H9 (cell line): ENCODE measurements at regions not wholly inside any gene's neighbourhood (a gene's known extent, or its start where the extent isn't known, plus 50 kb on each side); places are given as distances from the start of the nearest gene placed in this dataset.

Experiments
- DNase-seq: peaks from one replicate; pipeline ENCODE4 v3.0.0-alpha.2; 2017
- H2AFZ ChIP-seq: one replicate; pipeline ENCODE4 v1.6.1; 2013; ENCODE audit warnings: mild to moderate bottlenecking, low read length, control low read depth, moderate library complexity
- H2AK5ac ChIP-seq: 2 replicates; pipeline ENCODE4 v1.6.1; 2013; ENCODE audit warnings: low read length, control low read depth, mixed read lengths; ENCODE audit not compliant: insufficient read length
- H2BK120ac ChIP-seq: one replicate; pipeline ENCODE4 v1.6.1; 2013; ENCODE audit warnings: low read depth, mild to moderate bottlenecking, low read length, control low read depth, inconsistent platforms; ENCODE audit not compliant: poor library complexity, severe bottlenecking
- H2BK12ac ChIP-seq: 2 replicates; pipeline ENCODE4 v1.6.1; 2013; ENCODE audit warnings: low read length, control low read depth, mixed read lengths, low read depth; ENCODE audit not compliant: insufficient read length
- H2BK15ac ChIP-seq: 2 replicates; pipeline ENCODE4 v1.6.1; 2013; ENCODE audit warnings: low read depth, low read length, control low read depth
- H2BK20ac ChIP-seq: one replicate; pipeline ENCODE4 v1.6.1; 2013; ENCODE audit warnings: low read depth, mild to moderate bottlenecking, low read length, control low read depth, inconsistent platforms; ENCODE audit not compliant: poor library complexity, severe bottlenecking
- H2BK5ac ChIP-seq: 2 replicates; pipeline ENCODE4 v1.6.1; 2013; ENCODE audit warnings: low read length, control low read depth, mixed read lengths; ENCODE audit not compliant: insufficient read length
- H3K14ac ChIP-seq: 2 replicates; pipeline ENCODE4 v1.6.1; 2013; ENCODE audit warnings: low read length, control low read depth; ENCODE audit not compliant: insufficient read depth
- H3K18ac ChIP-seq: 2 replicates; pipeline ENCODE4 v1.6.1; 2013; ENCODE audit warnings: low read depth, mild to moderate bottlenecking, mixed read lengths, low read length, control low read depth; ENCODE audit not compliant: insufficient read length
- H3K23ac ChIP-seq: 2 replicates; pipeline ENCODE4 v1.6.1; 2013; ENCODE audit warnings: low read length, control low read depth, mixed read lengths, low read depth; ENCODE audit not compliant: insufficient read length
- H3K23me2 ChIP-seq: 2 replicates; pipeline ENCODE4 v1.6.1; 2013; ENCODE audit warnings: low read depth, mild to moderate bottlenecking, mixed read lengths, low read length, control low read depth; ENCODE audit not compliant: insufficient read length, poor library complexity, severe bottlenecking
- H3K27ac ChIP-seq: 2 replicates; pipeline ENCODE4 v1.5.1; 2013; ENCODE audit warnings: low read length, control low read depth, mixed read lengths, low read depth; ENCODE audit not compliant: insufficient read length
- H3K27me3 ChIP-seq: 2 replicates; pipeline ENCODE4 v1.6.1; 2013; ENCODE audit warnings: low read length, control low read depth, inconsistent platforms; ENCODE audit not compliant: insufficient read depth
- H3K4ac ChIP-seq: 2 replicates; pipeline ENCODE4 v1.6.1; 2013; ENCODE audit warnings: low read depth, mild to moderate bottlenecking, control low read depth, inconsistent platforms, low read length, moderate library complexity
- H3K4me1 ChIP-seq: 2 replicates; pipeline ENCODE4 v1.6.1; 2013; ENCODE audit warnings: low read length, control low read depth, inconsistent platforms; ENCODE audit not compliant: insufficient read depth
- H3K4me2 ChIP-seq: 2 replicates; pipeline ENCODE4 v1.6.1; 2013; ENCODE audit warnings: low read length, control low read depth, mixed read lengths; ENCODE audit not compliant: insufficient read length, insufficient read depth
- H3K56ac ChIP-seq: 2 replicates; pipeline ENCODE4 v1.6.1; 2013; ENCODE audit warnings: low read depth, mild to moderate bottlenecking, mixed read lengths, low read length, control low read depth; ENCODE audit not compliant: insufficient read length
- H3K79me1 ChIP-seq: 2 replicates; pipeline ENCODE4 v1.6.1; 2013; ENCODE audit warnings: low read depth, mild to moderate bottlenecking, moderate library complexity, low read length, control low read depth, inconsistent platforms; ENCODE audit not compliant: insufficient read depth, poor library complexity, severe bottlenecking
- H3K79me2 ChIP-seq: 2 replicates; pipeline ENCODE4 v1.6.1; 2013; ENCODE audit warnings: low read length, control low read depth, inconsistent platforms; ENCODE audit not compliant: insufficient read depth
- H3K9ac ChIP-seq: 2 replicates; pipeline ENCODE4 v1.6.1; 2013; ENCODE audit warnings: low read length, control low read depth, mixed read lengths; ENCODE audit not compliant: insufficient read length; ENCODE audit errors: extremely low read depth
- H3K9me3 ChIP-seq: one replicate; pipeline ENCODE4 v1.6.1; 2013; ENCODE audit warnings: low read depth, low read length, inconsistent platforms; ENCODE audit not compliant: control insufficient read depth
- H3T11ph ChIP-seq: one replicate; pipeline ENCODE4 v1.6.1; 2013; ENCODE audit warnings: mild to moderate bottlenecking, low read length, control low read depth, inconsistent platforms
- H4K20me1 ChIP-seq: one replicate; pipeline ENCODE4 v1.6.1; 2013; ENCODE audit not compliant: control insufficient read depth, insufficient read length, insufficient read depth
- H4K5ac ChIP-seq: 2 replicates; pipeline ENCODE4 v1.6.1; 2013; ENCODE audit warnings: low read depth, mild to moderate bottlenecking, mixed read lengths, low read length, control low read depth; ENCODE audit not compliant: insufficient read length
- H4K8ac ChIP-seq: replicated peaks from 2 replicates; pipeline ENCODE4 v1.6.1; 2013; ENCODE audit warnings: low read length, control low read depth, mixed read lengths, low read depth; ENCODE audit not compliant: insufficient read length
- H4K91ac ChIP-seq: 2 replicates; pipeline ENCODE4 v1.6.1; 2013; ENCODE audit warnings: low read depth, mild to moderate bottlenecking, moderate library complexity, mixed read lengths, low read length, control low read depth; ENCODE audit not compliant: insufficient read length
- H3K27ac Mint-ChIP-seq, 3 experiments: 2 replicates in 2 of 3; 3 replicates in 1 of 3; pipeline ENCODE4 v1.8.0; 2020 to 2021; ENCODE audit warnings: mixed read lengths in 3 of 3, mild to moderate bottlenecking in 1 of 3, moderate library complexity in 1 of 3
- H3K27me3 Mint-ChIP-seq: 2 replicates; pipeline ENCODE4 v1.8.0; 2021; ENCODE audit warnings: low read depth, mild to moderate bottlenecking, moderate library complexity, mixed read lengths
- H3K36me3 Mint-ChIP-seq, 3 experiments: 2 replicates in 2 of 3; 3 replicates in 1 of 3; pipeline ENCODE4 v1.8.0; 2020 to 2021; ENCODE audit warnings: low read depth in 3 of 3, mixed read lengths in 3 of 3; ENCODE audit not compliant: insufficient read depth in 1 of 3
- H3K4me1 Mint-ChIP-seq, 2 experiments: 2 replicates each; pipeline ENCODE4 v1.8.0; 2020; ENCODE audit warnings: mixed read lengths in 2 of 2
- H3K4me3 Mint-ChIP-seq, 2 experiments: 2 replicates in 1 of 2; 3 replicates in 1 of 2; pipeline ENCODE4 v1.8.0; 2020 to 2021; ENCODE audit warnings: mild to moderate bottlenecking in 2 of 2, mixed read lengths in 2 of 2, moderate library complexity in 1 of 2
- H3K9me3 Mint-ChIP-seq, 2 experiments: 2 replicates in 1 of 2; 3 replicates in 1 of 2; pipeline ENCODE4 v1.8.0; 2020; ENCODE audit warnings: mild to moderate bottlenecking in 2 of 2, mixed read lengths in 2 of 2, moderate library complexity in 1 of 2
- WGBS: extraction: QIAGEN DNeasy Blood & Tissue Kit; methylation state at CpG from one replicate; pipeline ENCODE4 v1.1.7; 2013; ENCODE audit warnings: missing lambda C conversion rate, low lambda C conversion rate, mixed read lengths; ENCODE audit not compliant: insufficient read length; ENCODE audit errors: extremely low coverage; 5-methylcytosine and 5-hydroxymethylcytosine counted together
- TF ChIP-seq, protein P1 (sequence below): fragments of 200-600 bp; sonication (generic); conservative IDR thresholded peaks from 3 replicates; pipeline ENCODE4 v1.8.0; 2021; ENCODE audit warnings: antibody characterized with exemption, mild to moderate bottlenecking

DNA sequence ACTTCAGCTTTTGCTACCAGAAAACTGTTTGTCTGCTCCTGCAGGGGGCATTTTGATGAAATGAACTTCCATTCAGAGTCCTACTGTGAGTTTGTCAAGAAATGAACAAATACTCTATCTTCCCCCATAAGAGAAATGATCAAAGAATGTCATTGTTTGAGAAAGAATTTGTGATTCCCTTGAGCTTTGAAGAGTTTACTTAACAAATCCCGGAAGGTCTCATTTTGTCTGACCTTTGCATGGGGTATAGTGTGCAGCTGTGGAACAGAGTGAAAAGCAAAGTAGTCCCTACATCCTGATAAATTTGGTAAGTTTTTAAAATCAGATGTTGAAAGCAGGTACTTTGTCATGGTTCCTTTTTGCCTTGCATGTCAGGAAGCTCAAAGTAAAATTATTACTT lies 178.0 kb downstream of the ABCC12 start:
- H3K4me2 ChIP-seq = no peak overlapping the region

More for the DNA sequence above, 178.0 kb downstream of the ABCC12 start:
- H3K23ac ChIP-seq = no peak overlapping the region
- Mint-ChIP-seq H3K27ac (no peak overlapping the region), H3K4me1 (peaks cover 13 to 15% of the 10 kb centered on the region in 2 experiments), H3K36me3 (no peaks in the 10 kb centered on the region), H3K4me3 (no peak overlapping the region), H3K27me3 (peaks cover 2% of the 10 kb centered on the region), H3K9me3 (no peaks in the 10 kb centered on the region)
- TF ChIP-seq, protein P1, sequence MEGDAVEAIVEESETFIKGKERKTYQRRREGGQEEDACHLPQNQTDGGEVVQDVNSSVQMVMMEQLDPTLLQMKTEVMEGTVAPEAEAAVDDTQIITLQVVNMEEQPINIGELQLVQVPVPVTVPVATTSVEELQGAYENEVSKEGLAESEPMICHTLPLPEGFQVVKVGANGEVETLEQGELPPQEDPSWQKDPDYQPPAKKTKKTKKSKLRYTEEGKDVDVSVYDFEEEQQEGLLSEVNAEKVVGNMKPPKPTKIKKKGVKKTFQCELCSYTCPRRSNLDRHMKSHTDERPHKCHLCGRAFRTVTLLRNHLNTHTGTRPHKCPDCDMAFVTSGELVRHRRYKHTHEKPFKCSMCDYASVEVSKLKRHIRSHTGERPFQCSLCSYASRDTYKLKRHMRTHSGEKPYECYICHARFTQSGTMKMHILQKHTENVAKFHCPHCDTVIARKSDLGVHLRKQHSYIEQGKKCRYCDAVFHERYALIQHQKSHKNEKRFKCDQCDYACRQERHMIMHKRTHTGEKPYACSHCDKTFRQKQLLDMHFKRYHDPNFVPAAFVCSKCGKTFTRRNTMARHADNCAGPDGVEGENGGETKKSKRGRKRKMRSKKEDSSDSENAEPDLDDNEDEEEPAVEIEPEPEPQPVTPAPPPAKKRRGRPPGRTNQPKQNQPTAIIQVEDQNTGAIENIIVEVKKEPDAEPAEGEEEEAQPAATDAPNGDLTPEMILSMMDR = no peak
- no peak overlapping the region for H3K18ac ChIP-seq
- no peak overlapping the region for H2BK5ac ChIP-seq
- DNase-seq = no peak
- no peak overlapping the region for H3K14ac ChIP-seq
- no peak overlapping the region for H2AK5ac ChIP-seq
- WGBS = no CpG with 5 or more reads among the region's 1 CpG
- no peak overlapping the region for H2BK12ac ChIP-seq
- H2BK15ac ChIP-seq = no peak overlapping the region
- no peak overlapping the region for H2AFZ ChIP-seq
- no peaks in the 10 kb centered on the region for H4K20me1 ChIP-seq
- H3T11ph ChIP-seq = no peak overlapping the region
- no peak overlapping the region for H2BK120ac ChIP-seq
- H3K79me2 ChIP-seq = no peaks in the 10 kb centered on the region
- H3K23me2 ChIP-seq = no peaks in the 10 kb centered on the region
- H4K8ac ChIP-seq = no peak overlapping the region
- H3K4ac ChIP-seq = no peak overlapping the region
- no peaks in the 10 kb centered on the region for H3K79me1 ChIP-seq
- no peak overlapping the region for H4K91ac ChIP-seq
- H3K27me3 ChIP-seq = no peaks in the 10 kb centered on the region
- no peaks in the 10 kb centered on the region for H3K9me3 ChIP-seq
- no peak overlapping the region for H2BK20ac ChIP-seq
- H4K5ac ChIP-seq = no peak overlapping the region
- H3K9ac ChIP-seq = no peak overlapping the region
- H3K56ac ChIP-seq = no peak overlapping the region
- H3K27ac ChIP-seq = no peak overlapping the region
- H3K4me1 ChIP-seq = 0 out of 2 replicates have a peak, but pooled peaks cover 2% of the 10 kb centered on the region
